ENCODE measurements at regions not wholly inside any gene's neighbourhood (a gene's known extent, or its start where the extent isn't known, plus 50 kb on each side); places are given as distances from the start of the nearest gene placed in this dataset.
"Not testable (repeated sequence)": the region's sequence is repeated elsewhere in the genome, so short reads cannot be mapped to it uniquely, and the experiment has no call there.

GRCh38 chr12:60714141-60714900 lies 1118.5 kb downstream of the SLC16A7 start:
- peak; percentile 95 for DNase-seq (ENCODE audit: low read depth)
- no peak overlapping the region for H3K4me3 ChIP-seq (ENCODE audit: low read depth, low read length)
- TF ChIP-seq CTCF (IDR thresholded peaks at IDR 0.05; ENCODE audit: control insufficient read depth, extremely low read depth, insufficient read depth): no peak

GRCh38 chr12:60724475-60724874 lies 1128.6 kb downstream of the SLC16A7 start:
- TF ChIP-seq CTCF (IDR thresholded peaks at IDR 0.05; ENCODE audit: control insufficient read depth, extremely low read depth, insufficient read depth): no peak
- DNase-seq (ENCODE audit: low read depth): no peak
- no peak overlapping the region for H3K4me3 ChIP-seq (ENCODE audit: low read depth, low read length)

- no peak for TF ChIP-seq CTCF (IDR thresholded peaks at IDR 0.05; ENCODE audit: control insufficient read depth, extremely low read depth, insufficient read depth)
- H3K4me3 ChIP-seq (ENCODE audit: low read depth, low read length): no peak overlapping the region
- DNase-seq (ENCODE audit: low read depth): no peak
Measured at GRCh38 chr12:60724984-60725383, 1129.2 kb downstream of the SLC16A7 start.

- TF ChIP-seq CTCF (IDR thresholded peaks at IDR 0.05; ENCODE audit: control insufficient read depth, extremely low read depth, insufficient read depth): no peak
- H3K4me3 ChIP-seq (ENCODE audit: low read depth, low read length): no peak overlapping the region
- DNase-seq (ENCODE audit: low read depth): no peak
Measured at GRCh38 chr12:60752589-60752988, 1156.8 kb downstream of the SLC16A7 start.

GRCh38 chr12:60758224-60758623 lies 1162.4 kb downstream of the SLC16A7 start:
- TF ChIP-seq CTCF (IDR thresholded peaks at IDR 0.05; ENCODE audit: control insufficient read depth, extremely low read depth, insufficient read depth): no peak
- H3K4me3 ChIP-seq (ENCODE audit: low read depth, low read length): no peak overlapping the region
- DNase-seq (ENCODE audit: low read depth): no peak

- TF ChIP-seq CTCF (IDR thresholded peaks at IDR 0.05; ENCODE audit: control insufficient read depth, extremely low read depth, insufficient read depth): no peak
- no peak overlapping the region for H3K4me3 ChIP-seq (ENCODE audit: low read depth, low read length)
- DNase-seq (ENCODE audit: low read depth): no peak
Measured at GRCh38 chr12:60760965-60761364, 1165.1 kb downstream of the SLC16A7 start.

- DNase-seq (ENCODE audit: low read depth); H3K4me3 ChIP-seq (ENCODE audit: low read depth, low read length): not testable (repeated sequence)
Measured at GRCh38 chr12:60801166-60801565, 1205.3 kb downstream of the SLC16A7 start.
